GM06990 (cell line): ENCODE measurements at regions not wholly inside any gene's neighbourhood (a gene's known extent, or its start where the extent isn't known, plus 50 kb on each side); places are given as distances from the start of the nearest gene placed in this dataset.

Experiments used
- DNase-seq: peaks from one replicate; pipeline ENCODE4 v3.0.0-alpha.2; 2011; ENCODE audit not compliant: insufficient read length; ENCODE audit errors: extremely low read depth
- H3K27me3 ChIP-seq: replicated peaks from 2 replicates; pipeline ENCODE4 v1.6.0; 2011; ENCODE audit warnings: low read length; ENCODE audit not compliant: control insufficient read depth, insufficient read depth
- H3K36me3 ChIP-seq: 2 replicates; pipeline ENCODE4 v1.5.1; 2011; ENCODE audit warnings: low read length; ENCODE audit not compliant: control insufficient read depth, insufficient read depth
- H3K4me3 ChIP-seq: replicated peaks from 2 replicates; pipeline ENCODE4 v1.5.1; 2011; ENCODE audit warnings: low read depth, mild to moderate bottlenecking, control low read depth, low read length
- TF ChIP-seq, protein P1 (sequence below): IDR thresholded peaks from 2 replicates; pipeline ENCODE4 v1.5.1; 2011; ENCODE audit warnings: low read length, control low read depth, mild to moderate bottlenecking, inconsistent platforms; ENCODE audit not compliant: insufficient read depth, poor library complexity, severe bottlenecking

DNA sequence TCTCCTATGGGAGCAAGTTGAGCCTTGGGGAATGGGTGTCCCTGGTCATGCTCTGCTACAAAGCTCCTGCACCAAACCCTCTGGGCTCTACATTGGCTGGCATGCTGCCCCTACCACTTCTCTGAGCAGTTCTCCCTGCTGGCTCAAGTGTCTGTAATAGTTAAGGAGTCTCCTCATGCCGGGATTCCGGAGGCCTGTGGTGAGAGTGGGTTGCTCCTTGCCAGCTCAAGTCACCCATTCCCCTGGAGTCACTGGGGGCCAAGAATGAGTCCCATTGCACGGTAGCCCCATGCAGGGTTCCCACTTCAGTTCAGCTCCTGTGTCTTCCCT is 173.9 kb downstream of the PRDM13 start:
- no peak for DNase-seq
- H3K36me3 ChIP-seq, result no peaks in the 10 kb centered on the region
- H3K27me3 ChIP-seq, result peaks cover 2% of the 10 kb centered on the region; the same call in 1 of the 2 replicates
- H3K4me3 ChIP-seq, result no peak overlapping the region
- TF ChIP-seq, protein P1, sequence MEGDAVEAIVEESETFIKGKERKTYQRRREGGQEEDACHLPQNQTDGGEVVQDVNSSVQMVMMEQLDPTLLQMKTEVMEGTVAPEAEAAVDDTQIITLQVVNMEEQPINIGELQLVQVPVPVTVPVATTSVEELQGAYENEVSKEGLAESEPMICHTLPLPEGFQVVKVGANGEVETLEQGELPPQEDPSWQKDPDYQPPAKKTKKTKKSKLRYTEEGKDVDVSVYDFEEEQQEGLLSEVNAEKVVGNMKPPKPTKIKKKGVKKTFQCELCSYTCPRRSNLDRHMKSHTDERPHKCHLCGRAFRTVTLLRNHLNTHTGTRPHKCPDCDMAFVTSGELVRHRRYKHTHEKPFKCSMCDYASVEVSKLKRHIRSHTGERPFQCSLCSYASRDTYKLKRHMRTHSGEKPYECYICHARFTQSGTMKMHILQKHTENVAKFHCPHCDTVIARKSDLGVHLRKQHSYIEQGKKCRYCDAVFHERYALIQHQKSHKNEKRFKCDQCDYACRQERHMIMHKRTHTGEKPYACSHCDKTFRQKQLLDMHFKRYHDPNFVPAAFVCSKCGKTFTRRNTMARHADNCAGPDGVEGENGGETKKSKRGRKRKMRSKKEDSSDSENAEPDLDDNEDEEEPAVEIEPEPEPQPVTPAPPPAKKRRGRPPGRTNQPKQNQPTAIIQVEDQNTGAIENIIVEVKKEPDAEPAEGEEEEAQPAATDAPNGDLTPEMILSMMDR, result no peak

DNA sequence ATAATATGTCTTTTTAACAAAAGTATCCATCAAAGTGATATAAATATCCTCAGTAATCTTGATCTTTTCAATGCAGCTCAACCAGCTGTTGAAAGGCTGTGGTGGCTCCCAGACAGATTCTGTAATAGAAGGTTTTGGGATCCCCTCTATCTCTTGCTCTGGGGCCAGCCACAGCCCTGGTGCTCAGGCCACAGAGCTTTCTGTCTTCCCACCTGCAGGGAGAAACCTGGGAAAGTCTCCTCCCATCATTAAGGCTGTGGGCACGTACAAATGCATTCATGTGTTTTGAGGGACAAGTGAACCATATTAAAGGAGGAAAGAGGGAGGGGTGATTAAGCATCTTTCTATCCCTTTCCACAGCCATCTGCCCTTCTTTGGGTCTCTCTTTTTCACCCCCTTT is 183.1 kb downstream of the PRDM13 start:
- TF ChIP-seq, protein P1, result no peak
- DNase-seq, result no peak
- Histone ChIP-seq H3K36me3 (no peaks in the 10 kb centered on the region), H3K4me3 (no peak overlapping the region), H3K27me3 (no peaks in the 10 kb centered on the region; the same call in none of the 2 replicates)

DNA sequence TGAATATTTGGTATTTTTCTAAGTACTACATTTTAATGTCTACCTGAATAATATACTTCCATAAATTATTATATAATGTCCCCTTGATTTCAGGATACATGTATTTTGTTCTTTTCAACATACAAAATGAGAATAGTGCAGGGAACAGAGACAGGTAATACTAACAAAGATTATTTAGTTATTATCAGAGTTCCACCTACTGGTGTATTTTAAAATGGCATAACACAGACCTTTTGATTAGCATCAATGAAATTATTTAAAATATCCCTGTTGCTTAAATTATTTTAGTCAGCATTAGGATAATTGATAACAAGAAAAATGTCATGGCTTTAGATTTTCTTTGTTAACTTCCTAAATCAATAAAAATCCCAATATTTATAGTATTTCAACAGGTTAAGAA is 184.0 kb downstream of the PRDM13 start:
- TF ChIP-seq, protein P1, result peak; percentile 15
- Histone ChIP-seq H3K4me3 (no peak overlapping the region), H3K36me3 (no peaks in the 10 kb centered on the region), H3K27me3 (no peaks in the 10 kb centered on the region; the same call in none of the 2 replicates)
- DNase-seq, result no peak

DNA sequence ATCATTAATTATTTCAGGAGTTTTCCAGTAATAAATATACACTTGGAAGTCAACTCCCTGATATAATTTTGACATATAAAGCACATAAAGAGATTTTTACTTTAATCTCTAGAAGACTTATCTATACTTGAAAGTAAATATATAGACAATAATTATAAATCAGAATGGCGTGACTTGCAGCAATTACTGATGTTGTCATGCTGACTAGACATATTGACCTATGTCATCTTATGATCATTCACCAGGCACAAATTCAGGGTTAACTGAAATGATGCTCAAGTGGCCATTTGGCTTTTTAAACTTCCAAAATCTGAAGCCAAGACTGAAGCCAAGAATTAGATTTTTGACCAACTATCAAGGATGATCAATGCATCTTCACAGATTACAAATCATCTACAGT is 192.2 kb downstream of the MCHR2 start:
- DNase-seq, result no peak
- Histone ChIP-seq H3K27me3 (no peaks in the 10 kb centered on the region), H3K4me3 (no peak overlapping the region), H3K36me3 (no peaks in the 10 kb centered on the region)
- TF ChIP-seq, protein P1, result no peak

DNA sequence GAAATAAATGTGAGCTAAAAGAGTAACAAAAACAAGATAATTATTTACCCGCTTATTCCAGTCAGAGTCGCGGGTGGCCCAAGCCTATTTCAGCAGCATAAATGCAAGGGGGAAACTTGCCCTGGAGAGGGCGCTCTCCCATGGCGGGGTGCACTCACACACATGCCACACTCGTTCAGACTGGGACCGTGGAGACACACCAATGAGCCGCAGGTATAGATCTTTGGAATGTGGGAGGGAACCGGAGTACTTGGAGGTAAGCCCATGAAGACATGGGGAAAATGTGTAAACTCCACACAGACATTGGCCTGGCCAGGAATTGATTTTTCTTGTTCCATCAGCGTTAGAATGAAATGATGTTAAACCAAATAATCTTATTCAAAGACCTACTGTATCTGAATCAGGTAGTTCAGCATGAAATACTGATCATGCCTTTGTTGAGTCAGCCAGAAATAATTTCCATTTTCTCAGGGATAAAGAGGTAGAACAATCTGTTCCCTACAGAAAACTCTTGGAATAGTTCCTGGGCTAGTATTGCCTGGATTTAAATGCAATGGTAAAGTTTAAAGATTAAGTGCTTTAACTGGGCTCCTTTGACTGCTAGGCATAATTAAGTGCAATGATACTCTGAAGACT is 191.5 kb downstream of the MCHR2 start:
- no peaks in the 10 kb centered on the region for H3K27me3 ChIP-seq
- TF ChIP-seq, protein P1, result no peak
- no peak overlapping the region for H3K4me3 ChIP-seq
- no peak for DNase-seq
- H3K36me3 ChIP-seq, result no peaks in the 10 kb centered on the region

DNA sequence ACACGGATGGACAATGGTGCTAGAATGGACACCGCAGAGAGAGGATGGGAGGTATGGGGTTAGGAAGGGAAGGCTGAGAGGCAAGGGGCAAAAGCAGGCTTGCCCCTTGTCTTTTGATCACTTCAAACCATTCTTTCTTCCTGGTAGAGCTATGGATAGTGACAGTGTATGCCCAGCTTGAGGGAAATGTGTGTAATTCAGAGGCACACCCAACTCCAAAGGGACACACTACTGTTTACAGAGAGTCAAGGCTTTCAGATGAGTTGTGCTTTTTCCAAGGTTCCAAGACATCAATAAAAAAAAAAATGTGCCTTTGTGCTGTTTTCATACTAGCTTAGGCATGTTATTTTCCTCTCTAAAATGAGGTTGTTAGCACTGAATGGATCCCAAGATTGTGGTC is 185.0 kb downstream of the MCHR2 start:
- no peak for DNase-seq
- Histone ChIP-seq H3K4me3 (no peak overlapping the region), H3K36me3 (no peaks in the 10 kb centered on the region), H3K27me3 (no peaks in the 10 kb centered on the region)
- TF ChIP-seq, protein P1, result no peak
